CD4-positive, alpha-beta memory T cell (primary cell): ENCODE measurements at regions not wholly inside any gene's neighbourhood (a gene's known extent, or its start where the extent isn't known, plus 50 kb on each side); places are given as distances from the start of the nearest gene placed in this dataset.
"Not testable (repeated sequence)": the region's sequence is repeated elsewhere in the genome, so short reads cannot be mapped to it uniquely, and the experiment has no call there.

Source experiments
- CTCF ChIA-PET: fragments of 350-600 bp; sonication (Branson Sonifier 250); formaldehyde crosslinking; loops from one replicate; lab custom pipeline; 2021; ENCODE audit warnings: inconsistent platforms; ENCODE audit not compliant: partially characterized antibody; lab: Charles Lee
- POLR2A ChIA-PET: fragments of 350-600 bp; sonication (Branson Sonifier 250); formaldehyde crosslinking; loops from one replicate; lab custom pipeline; 2021; ENCODE audit not compliant: partially characterized antibody; lab: Charles Lee
- DNase-seq, 5 donors: peaks; one replicate each; pipeline versions ENCODE4 v3.0.0 to v3.0.0-alpha.2; 2020 to 2022; ENCODE audit warnings: mixed read lengths in 1 of 5
- H3K27ac ChIP-seq: one replicate; pipeline ENCODE4 v1.7.0; 2013; ENCODE audit warnings: low read depth, low read length
- H3K27me3 ChIP-seq: 2 replicates; pipeline ENCODE4 v1.7.0; 2013; ENCODE audit warnings: mild to moderate bottlenecking, low read length, moderate library complexity; ENCODE audit not compliant: insufficient read depth
- H3K36me3 ChIP-seq: 2 replicates; pipeline ENCODE4 v1.7.0; 2013; ENCODE audit warnings: mild to moderate bottlenecking, low read length, moderate library complexity; ENCODE audit not compliant: insufficient read depth
- H3K4me1 ChIP-seq: 2 replicates; pipeline ENCODE4 v1.7.0; 2013; ENCODE audit warnings: mild to moderate bottlenecking, low read length, moderate library complexity; ENCODE audit not compliant: insufficient read depth
- H3K4me3 ChIP-seq, 2 donors: one replicate each; pipeline ENCODE4 v1.7.0; 2013; ENCODE audit warnings: low read length in 2 of 2, mild to moderate bottlenecking in 1 of 2
- H3K9me3 ChIP-seq, 2 donors: one replicate each; pipeline ENCODE4 v1.7.0; 2013; ENCODE audit warnings: low read length in 2 of 2, control low read depth in 1 of 2; ENCODE audit not compliant: control insufficient read depth in 1 of 2
- H3K27ac Mint-ChIP-seq, 7 donors: one replicate each; pipeline ENCODE4 v1.8.0; 2020 to 2021; ENCODE audit warnings: mixed read lengths in 7 of 7, mild to moderate bottlenecking in 6 of 7, inconsistent platforms in 3 of 7, moderate library complexity in 3 of 7
- H3K27me3 Mint-ChIP-seq, 2 donors: one replicate each; pipeline ENCODE4 v1.8.0; 2020 to 2021; ENCODE audit warnings: mixed read lengths in 2 of 2
- H3K36me3 Mint-ChIP-seq, 2 donors: one replicate each; pipeline ENCODE4 v1.8.0; 2020 to 2021; ENCODE audit warnings: mixed read lengths in 2 of 2, inconsistent platforms in 1 of 2, mild to moderate bottlenecking in 1 of 2
- H3K4me1 Mint-ChIP-seq, 4 donors: one replicate each; pipeline ENCODE4 v1.8.0; 2020 to 2021; ENCODE audit warnings: mixed read lengths in 4 of 4, mild to moderate bottlenecking in 1 of 4
- H3K4me3 Mint-ChIP-seq, 8 donors: one replicate each; pipeline ENCODE4 v1.8.0; 2020 to 2021; ENCODE audit warnings: mixed read lengths in 8 of 8, mild to moderate bottlenecking in 7 of 8, moderate library complexity in 6 of 8, inconsistent platforms in 3 of 8
- H3K9me3 Mint-ChIP-seq, 8 donors: one replicate each; pipeline ENCODE4 v1.8.0; 2020 to 2021; ENCODE audit warnings: mixed read lengths in 8 of 8, mild to moderate bottlenecking in 5 of 8, inconsistent platforms in 3 of 8, moderate library complexity in 1 of 8
- intact Hi-C: fragments of 100-400 bp; cut with micrococcal nuclease; formaldehyde crosslinking; loops from one replicate; pipeline ENCODE4 v1.15.1; 2023

DNA sequence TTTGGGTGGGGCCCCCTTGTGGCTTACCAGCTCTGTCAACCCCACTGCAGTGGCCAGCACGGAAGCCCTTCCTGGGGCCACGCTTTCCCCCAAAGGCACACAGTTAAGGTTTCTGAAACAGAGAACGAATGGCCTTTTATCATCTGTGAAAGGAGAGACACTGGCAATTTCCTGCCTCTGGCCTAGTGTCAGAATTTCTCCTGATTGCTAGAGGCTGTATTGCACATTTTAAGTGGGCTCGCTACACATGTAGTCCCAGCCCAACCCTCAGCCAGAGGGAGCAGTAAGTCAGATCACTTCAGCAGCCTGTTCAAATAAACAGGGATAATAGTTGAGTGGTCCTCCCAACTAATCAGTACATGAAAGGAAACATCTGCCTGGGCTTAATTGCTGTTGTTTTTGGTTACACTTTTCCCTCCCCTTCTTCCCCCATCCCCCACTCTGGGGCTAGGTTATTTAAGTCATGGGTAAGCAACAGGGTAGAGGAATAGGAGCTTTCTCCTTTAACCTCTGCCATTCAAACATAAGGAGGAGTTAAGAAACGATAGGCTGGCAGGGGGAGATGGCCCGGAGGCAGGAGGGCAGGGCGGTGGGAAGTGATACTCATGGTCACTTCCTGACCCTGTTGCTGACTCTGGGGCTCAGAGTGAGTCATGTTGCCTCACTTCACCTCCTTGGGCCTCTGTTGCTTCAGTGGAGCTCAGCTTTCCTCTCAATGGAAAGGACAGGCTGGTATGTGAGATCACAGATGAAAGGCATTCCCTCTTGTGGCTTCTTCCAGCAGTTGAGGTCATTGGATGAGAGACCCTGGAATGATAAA lies 89.3 kb upstream of the IKBKE start:
- H3K27me3 ChIP-seq, CTCF ChIA-PET, H3K4me1 Mint-ChIP-seq, H3K27me3 Mint-ChIP-seq, intact Hi-C loops, H3K4me3 ChIP-seq, H3K36me3 Mint-ChIP-seq, H3K4me1 ChIP-seq, H3K27ac ChIP-seq, H3K9me3 Mint-ChIP-seq, H3K9me3 ChIP-seq, H3K36me3 ChIP-seq, POLR2A ChIA-PET: not testable (repeated sequence)
- Mint-ChIP-seq H3K4me3 (peak overlapping the region in 1 of 8 donors; percentile 36), H3K27ac (peak overlapping the region in 1 of 7 donors; percentile 37)
- peak in 1 of 5 donors; percentile 11 for DNase-seq

DNA sequence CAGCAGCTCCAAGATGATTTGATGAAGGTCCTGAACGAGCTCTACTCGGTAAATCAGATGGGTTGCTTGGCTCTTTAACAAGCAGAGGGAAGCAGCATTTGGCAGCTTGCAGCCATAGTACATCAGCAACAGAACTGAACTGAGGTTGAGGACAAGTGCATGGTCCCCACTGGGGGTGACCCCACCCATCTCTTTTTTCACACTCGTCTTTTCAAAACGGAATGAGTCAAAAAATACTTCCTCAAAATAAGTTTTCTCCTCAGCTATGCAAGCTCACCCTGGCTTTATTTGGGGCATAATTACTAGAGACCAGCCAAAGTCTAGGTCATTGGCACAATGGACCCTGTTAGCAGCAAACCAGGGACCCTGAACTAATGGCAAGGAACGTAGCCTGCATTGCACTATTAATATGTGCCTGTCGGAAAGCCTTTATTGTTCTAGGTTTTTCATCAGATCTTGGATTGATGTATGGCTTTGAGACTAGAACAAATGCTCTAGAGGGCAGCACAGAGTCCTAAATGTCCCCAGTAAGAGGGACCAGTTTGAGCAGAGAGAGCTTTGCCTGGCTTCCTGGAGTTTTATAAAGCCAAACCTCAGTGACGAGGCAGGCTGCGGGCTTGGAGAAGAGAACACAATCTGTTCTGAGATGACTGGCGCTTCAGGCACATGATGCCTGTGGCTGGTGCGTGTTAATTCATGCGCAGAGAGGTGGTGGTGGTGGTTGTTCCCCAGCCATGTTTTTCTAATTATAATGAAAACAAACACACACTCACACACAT lies 86.1 kb upstream of the IKBKE start:
- H3K4me3 Mint-ChIP-seq, H3K9me3 Mint-ChIP-seq, H3K4me1 ChIP-seq, H3K4me3 ChIP-seq, H3K9me3 ChIP-seq, H3K27me3 ChIP-seq, H3K36me3 Mint-ChIP-seq, H3K36me3 ChIP-seq, H3K27ac ChIP-seq, intact Hi-C loops, H3K27me3 Mint-ChIP-seq, H3K27ac Mint-ChIP-seq, POLR2A ChIA-PET, H3K4me1 Mint-ChIP-seq, CTCF ChIA-PET: not testable (repeated sequence)
- DNase-seq, result peak in 3 of 5 donors; percentile 12 to 53 (median 24)

DNA sequence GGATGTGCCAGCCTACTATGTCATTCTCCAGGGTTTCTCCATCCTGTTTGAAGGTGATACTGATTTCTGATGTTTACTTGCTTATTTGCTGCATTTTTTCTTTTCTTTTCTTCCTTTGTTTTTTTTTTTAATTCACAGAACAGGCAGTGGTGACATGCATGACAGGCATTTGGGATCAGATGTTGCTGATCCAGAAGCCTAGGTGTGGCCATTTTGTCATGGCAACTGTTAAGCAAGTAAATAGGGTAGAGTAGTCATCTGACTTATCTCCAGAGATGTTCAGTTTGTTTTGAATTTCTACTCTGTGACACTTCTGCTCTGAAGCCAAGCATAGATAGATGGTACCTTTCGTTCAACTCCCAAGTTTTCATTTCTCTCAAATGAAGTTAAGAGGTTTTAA lies 85.4 kb upstream of the IKBKE start:
- DNase-seq, H3K27me3 ChIP-seq, H3K27me3 Mint-ChIP-seq, H3K4me3 ChIP-seq, H3K4me3 Mint-ChIP-seq, H3K4me1 ChIP-seq, H3K4me1 Mint-ChIP-seq, H3K9me3 ChIP-seq, POLR2A ChIA-PET, intact Hi-C loops, H3K27ac Mint-ChIP-seq, H3K36me3 ChIP-seq, H3K27ac ChIP-seq, H3K36me3 Mint-ChIP-seq, H3K9me3 Mint-ChIP-seq, CTCF ChIA-PET: not testable (repeated sequence)

DNA sequence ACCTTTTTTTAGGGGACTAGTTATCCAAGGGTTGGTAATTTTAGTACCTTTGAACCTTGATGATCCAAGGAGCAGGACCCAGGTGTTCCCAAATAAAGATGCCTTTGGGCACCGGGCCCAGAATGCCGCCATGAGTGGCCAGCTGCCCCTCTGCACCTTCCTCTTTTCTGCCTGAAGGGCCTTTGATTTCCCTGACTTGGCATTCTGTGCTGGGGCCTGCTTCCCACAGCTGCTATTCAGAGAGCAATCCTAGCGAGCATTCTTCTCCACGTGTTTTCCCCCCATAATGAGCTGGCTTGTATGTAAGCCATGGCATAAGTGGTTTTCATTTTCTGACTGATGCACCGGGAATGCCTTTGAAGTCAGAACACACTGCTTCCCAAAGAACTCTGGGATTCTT lies 82.6 kb upstream of the IKBKE start:
- H3K27me3 Mint-ChIP-seq, CTCF ChIA-PET, DNase-seq, H3K27ac ChIP-seq, H3K36me3 Mint-ChIP-seq, H3K36me3 ChIP-seq, H3K27me3 ChIP-seq, POLR2A ChIA-PET, H3K4me3 Mint-ChIP-seq, H3K4me1 ChIP-seq, H3K4me3 ChIP-seq, H3K27ac Mint-ChIP-seq, H3K9me3 ChIP-seq, intact Hi-C loops, H3K9me3 Mint-ChIP-seq, H3K4me1 Mint-ChIP-seq: not testable (repeated sequence)

DNA sequence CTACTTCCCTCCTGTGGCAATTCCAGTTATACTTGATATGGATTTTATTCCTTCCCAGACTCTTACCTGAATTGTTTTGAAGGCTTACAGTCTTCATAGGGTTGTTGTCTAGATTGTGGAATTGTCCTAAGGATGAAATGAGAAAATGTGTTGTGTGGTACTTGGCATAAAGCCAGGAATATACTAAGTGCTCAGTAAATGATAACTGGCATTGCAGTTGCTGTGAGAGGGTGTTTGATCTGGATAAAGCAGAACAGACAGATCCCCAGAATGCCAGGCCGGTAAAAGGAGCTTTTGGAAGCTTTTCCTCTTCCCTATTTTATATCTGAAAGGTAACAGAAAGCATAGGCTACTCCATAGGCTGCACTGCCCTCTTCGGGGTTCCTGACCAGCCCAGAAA lies 78.4 kb upstream of the IKBKE start:
- POLR2A ChIA-PET, H3K9me3 Mint-ChIP-seq, H3K4me3 ChIP-seq, H3K27me3 ChIP-seq, H3K4me1 Mint-ChIP-seq, intact Hi-C loops, H3K36me3 ChIP-seq, H3K27ac Mint-ChIP-seq, H3K27me3 Mint-ChIP-seq, H3K4me3 Mint-ChIP-seq, H3K27ac ChIP-seq, DNase-seq, CTCF ChIA-PET, H3K4me1 ChIP-seq, H3K9me3 ChIP-seq, H3K36me3 Mint-ChIP-seq: not testable (repeated sequence)

DNA sequence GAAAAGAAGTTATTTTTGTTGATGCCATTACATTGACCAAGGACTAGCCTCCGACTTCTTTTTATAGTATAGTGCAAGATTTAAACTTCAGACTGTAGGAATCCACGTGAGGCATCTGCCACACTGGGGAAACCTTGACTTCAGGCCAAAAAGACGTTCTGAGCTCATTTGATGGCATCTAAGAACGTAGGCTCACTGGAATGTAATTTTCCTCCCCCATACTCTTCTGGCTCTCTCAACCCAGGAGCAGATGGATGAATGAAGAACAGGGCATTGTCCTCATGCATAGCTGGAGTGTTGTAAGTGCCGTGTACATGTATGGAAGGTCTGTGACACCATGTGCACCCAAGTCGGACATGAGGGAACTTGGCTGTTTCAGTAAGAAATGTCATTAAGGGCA lies 72.8 kb upstream of the IKBKE start:
- intact Hi-C loops, H3K27me3 Mint-ChIP-seq: not testable (repeated sequence)

DNA sequence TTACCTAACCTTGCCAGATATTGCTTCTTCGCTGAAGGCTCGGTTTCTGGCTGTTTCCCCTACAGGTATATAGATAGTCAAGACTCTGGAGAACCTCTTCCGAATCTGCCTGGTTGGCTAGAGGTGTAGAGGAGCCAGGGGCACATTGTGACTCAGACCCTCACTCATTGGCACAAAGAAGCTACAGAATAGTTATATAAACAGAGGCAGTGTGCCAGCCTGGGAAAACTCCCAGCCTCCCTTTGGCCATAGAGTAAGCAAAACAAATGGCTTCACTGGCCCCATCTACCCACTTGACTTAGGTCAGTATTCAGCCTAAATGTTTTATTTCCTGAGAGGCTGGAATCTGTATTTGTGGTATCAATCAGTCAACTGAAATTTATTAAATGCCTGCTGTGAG lies 72.0 kb upstream of the IKBKE start:
- H3K9me3 Mint-ChIP-seq, POLR2A ChIA-PET, intact Hi-C loops: not testable (repeated sequence)

More for the DNA sequence above, 72.8 kb upstream of the IKBKE start:
- H3K9me3 ChIP-seq, H3K27me3 ChIP-seq, H3K27ac Mint-ChIP-seq, H3K36me3 ChIP-seq, H3K4me1 ChIP-seq, DNase-seq, H3K9me3 Mint-ChIP-seq, H3K36me3 Mint-ChIP-seq, CTCF ChIA-PET, H3K4me1 Mint-ChIP-seq, H3K4me3 ChIP-seq, H3K27ac ChIP-seq, H3K4me3 Mint-ChIP-seq, POLR2A ChIA-PET: not testable (repeated sequence)

More for the DNA sequence above, 72.0 kb upstream of the IKBKE start:
- H3K27ac Mint-ChIP-seq, H3K36me3 Mint-ChIP-seq, H3K4me3 ChIP-seq, H3K27me3 Mint-ChIP-seq, H3K9me3 ChIP-seq, H3K27me3 ChIP-seq, H3K4me1 Mint-ChIP-seq, CTCF ChIA-PET, H3K27ac ChIP-seq, DNase-seq, H3K4me3 Mint-ChIP-seq, H3K4me1 ChIP-seq, H3K36me3 ChIP-seq: not testable (repeated sequence)
